ENCODE measurements at regions not wholly inside any gene's neighbourhood (a gene's known extent, or its start where the extent isn't known, plus 50 kb on each side); places are given as distances from the start of the nearest gene placed in this dataset.

DNA sequence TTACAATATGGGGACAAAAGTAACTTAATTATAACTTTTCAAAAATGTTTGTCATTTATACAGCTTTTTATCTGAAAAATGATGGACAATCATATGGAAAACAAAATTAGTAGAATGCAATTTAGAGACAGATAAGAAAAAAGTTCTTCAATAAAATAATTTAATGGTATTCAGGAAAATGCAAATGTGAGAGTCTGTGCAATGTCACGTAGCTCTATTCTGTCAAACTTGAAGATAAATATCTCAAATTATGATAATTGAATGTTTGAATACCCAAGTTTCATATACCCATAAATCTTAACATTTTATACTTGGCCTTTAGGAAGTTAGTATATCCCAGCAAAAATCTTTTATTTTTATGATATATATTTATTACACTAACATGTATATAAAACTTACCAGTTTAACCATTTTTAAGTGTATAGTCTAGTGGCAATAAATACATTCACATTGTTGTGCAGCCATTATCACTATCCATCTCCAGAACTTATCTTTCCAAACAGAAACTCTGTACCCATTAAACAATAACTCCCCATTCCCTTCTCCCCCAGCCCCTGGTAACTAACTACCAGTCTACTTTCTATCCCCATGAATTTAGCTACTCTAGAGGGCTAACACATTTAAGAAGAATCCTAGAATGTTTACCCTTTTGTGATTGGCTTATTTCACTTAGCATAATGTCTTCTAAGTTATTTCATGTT, 311.5 kb downstream of the SOCS6 start:
- no peak for TF ChIP-seq NR2F2 (IDR thresholded peaks at IDR 0.05; ENCODE audit: borderline replicate concordance, low read depth)
- TF ChIP-seq, protein P1, sequence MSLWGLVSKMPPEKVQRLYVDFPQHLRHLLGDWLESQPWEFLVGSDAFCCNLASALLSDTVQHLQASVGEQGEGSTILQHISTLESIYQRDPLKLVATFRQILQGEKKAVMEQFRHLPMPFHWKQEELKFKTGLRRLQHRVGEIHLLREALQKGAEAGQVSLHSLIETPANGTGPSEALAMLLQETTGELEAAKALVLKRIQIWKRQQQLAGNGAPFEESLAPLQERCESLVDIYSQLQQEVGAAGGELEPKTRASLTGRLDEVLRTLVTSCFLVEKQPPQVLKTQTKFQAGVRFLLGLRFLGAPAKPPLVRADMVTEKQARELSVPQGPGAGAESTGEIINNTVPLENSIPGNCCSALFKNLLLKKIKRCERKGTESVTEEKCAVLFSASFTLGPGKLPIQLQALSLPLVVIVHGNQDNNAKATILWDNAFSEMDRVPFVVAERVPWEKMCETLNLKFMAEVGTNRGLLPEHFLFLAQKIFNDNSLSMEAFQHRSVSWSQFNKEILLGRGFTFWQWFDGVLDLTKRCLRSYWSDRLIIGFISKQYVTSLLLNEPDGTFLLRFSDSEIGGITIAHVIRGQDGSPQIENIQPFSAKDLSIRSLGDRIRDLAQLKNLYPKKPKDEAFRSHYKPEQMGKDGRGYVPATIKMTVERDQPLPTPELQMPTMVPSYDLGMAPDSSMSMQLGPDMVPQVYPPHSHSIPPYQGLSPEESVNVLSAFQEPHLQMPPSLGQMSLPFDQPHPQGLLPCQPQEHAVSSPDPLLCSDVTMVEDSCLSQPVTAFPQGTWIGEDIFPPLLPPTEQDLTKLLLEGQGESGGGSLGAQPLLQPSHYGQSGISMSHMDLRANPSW (CRISPR knock-in tag; IDR thresholded peaks at IDR 0.05; ENCODE audit: borderline replicate concordance), result no peak
- no peak for TF ChIP-seq ZNF484 (CRISPR knock-in tag; IDR thresholded peaks at IDR 0.05; ENCODE audit: borderline replicate concordance, low read depth)
- no peak for TF ChIP-seq POLR2A (IDR thresholded peaks at IDR 0.05; ENCODE audit: insufficient read depth in 1 of 2, low read depth in 2 of 2, low read length in 2 of 2)
- TF ChIP-seq, protein P2, sequence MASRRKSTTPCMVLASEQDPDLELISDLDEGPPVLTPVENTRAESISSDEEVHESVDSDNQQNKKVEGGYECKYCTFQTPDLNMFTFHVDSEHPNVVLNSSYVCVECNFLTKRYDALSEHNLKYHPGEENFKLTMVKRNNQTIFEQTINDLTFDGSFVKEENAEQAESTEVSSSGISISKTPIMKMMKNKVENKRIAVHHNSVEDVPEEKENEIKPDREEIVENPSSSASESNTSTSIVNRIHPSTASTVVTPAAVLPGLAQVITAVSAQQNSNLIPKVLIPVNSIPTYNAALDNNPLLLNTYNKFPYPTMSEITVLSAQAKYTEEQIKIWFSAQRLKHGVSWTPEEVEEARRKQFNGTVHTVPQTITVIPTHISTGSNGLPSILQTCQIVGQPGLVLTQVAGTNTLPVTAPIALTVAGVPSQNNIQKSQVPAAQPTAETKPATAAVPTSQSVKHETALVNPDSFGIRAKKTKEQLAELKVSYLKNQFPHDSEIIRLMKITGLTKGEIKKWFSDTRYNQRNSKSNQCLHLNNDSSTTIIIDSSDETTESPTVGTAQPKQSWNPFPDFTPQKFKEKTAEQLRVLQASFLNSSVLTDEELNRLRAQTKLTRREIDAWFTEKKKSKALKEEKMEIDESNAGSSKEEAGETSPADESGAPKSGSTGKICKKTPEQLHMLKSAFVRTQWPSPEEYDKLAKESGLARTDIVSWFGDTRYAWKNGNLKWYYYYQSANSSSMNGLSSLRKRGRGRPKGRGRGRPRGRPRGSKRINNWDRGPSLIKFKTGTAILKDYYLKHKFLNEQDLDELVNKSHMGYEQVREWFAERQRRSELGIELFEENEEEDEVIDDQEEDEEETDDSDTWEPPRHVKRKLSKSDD (CRISPR knock-in tag; IDR thresholded peaks at IDR 0.05; ENCODE audit: low read depth), result no peak
- no peak for TF ChIP-seq MTF1 (CRISPR knock-in tag; IDR thresholded peaks at IDR 0.05)

All from HepG2 (cell line).